Kidney (tissue), 13 donors: ENCODE measurements at regions not wholly inside any gene's neighbourhood (a gene's known extent, or its start where the extent isn't known, plus 50 kb on each side); places are given as distances from the start of the nearest gene placed in this dataset.
A peak's percentile ranks its signal among the peaks of the same experiment; 100 is the strongest.

Source experiments
- DNase-seq, 5 donors: peaks; one replicate each; pipeline ENCODE4 v3.0.0-alpha.2; 2013 to 2020
- FAIRE-seq: peaks from 2 replicates; lab custom pipeline; 2012; peaks lifted over from hg19 to GRCh38; lab: Jason Lieb, UNC
- H3K27ac ChIP-seq, 2 donors: one replicate each; pipeline ENCODE4 v1.7.0; 2013; ENCODE audit warnings: low read depth in 2 of 2, low read length in 2 of 2, inconsistent platforms in 1 of 2
- H3K27me3 ChIP-seq: one replicate; pipeline ENCODE4 v1.7.1; 2013; ENCODE audit warnings: low read length, inconsistent platforms; ENCODE audit not compliant: control insufficient read depth, insufficient read depth
- H3K36me3 ChIP-seq, 3 donors: one replicate each; pipeline versions ENCODE4 v1.7.0 to v1.7.1; 2013; ENCODE audit warnings: low read length in 3 of 3, control low read depth in 1 of 3, inconsistent platforms in 1 of 3; ENCODE audit not compliant: insufficient read depth in 3 of 3, control insufficient read depth in 2 of 3
- H3K4me1 ChIP-seq, 3 donors: one replicate each; pipeline versions ENCODE4 v1.7.0 to v1.7.1; 2013; ENCODE audit warnings: low read length in 3 of 3, inconsistent platforms in 1 of 3, low read depth in 1 of 3; ENCODE audit not compliant: control insufficient read depth in 2 of 3, insufficient read depth in 2 of 3
- H3K4me3 ChIP-seq, 3 donors: one replicate each; pipeline versions ENCODE4 v1.7.0 to v1.8.1; 2013; ENCODE audit warnings: low read length in 3 of 3, control low read depth in 1 of 3, inconsistent platforms in 1 of 3
- H3K9ac ChIP-seq, 3 donors: one replicate each; pipeline versions ENCODE4 v1.7.0 to v1.7.1; 2013; ENCODE audit warnings: low read length in 3 of 3, control low read depth in 1 of 3, inconsistent platforms in 1 of 3
- H3K9me3 ChIP-seq, 3 donors: one replicate each; pipeline versions ENCODE4 v1.7.0 to v1.7.1; 2013; ENCODE audit warnings: low read length in 3 of 3, control low read depth in 1 of 3, inconsistent platforms in 1 of 3; ENCODE audit not compliant: control insufficient read depth in 2 of 3, insufficient read depth in 1 of 3
- intact Hi-C: fragments of 100-400 bp; cut with DNase I; formaldehyde crosslinking; loops from one replicate; pipeline ENCODE4 v1.11.1; 2022
- TF ChIP-seq, protein P1 (sequence below): IDR thresholded peaks from 3 replicates; pipeline ENCODE4 v1.5.1; 2012; ENCODE audit warnings: mild to moderate bottlenecking, moderate library complexity, borderline replicate concordance; ENCODE audit not compliant: insufficient read depth; ENCODE audit errors: extremely low read depth
- donor health status: control.
- donor health status: control.
- donor health status: control.
- donor health status: control.
- donor health status: control.
- donor health status: DM: yes; HTN: yes; CAD: no.
- donor health status: Normal renal cell carcinoma (clear cell type).

DNA sequence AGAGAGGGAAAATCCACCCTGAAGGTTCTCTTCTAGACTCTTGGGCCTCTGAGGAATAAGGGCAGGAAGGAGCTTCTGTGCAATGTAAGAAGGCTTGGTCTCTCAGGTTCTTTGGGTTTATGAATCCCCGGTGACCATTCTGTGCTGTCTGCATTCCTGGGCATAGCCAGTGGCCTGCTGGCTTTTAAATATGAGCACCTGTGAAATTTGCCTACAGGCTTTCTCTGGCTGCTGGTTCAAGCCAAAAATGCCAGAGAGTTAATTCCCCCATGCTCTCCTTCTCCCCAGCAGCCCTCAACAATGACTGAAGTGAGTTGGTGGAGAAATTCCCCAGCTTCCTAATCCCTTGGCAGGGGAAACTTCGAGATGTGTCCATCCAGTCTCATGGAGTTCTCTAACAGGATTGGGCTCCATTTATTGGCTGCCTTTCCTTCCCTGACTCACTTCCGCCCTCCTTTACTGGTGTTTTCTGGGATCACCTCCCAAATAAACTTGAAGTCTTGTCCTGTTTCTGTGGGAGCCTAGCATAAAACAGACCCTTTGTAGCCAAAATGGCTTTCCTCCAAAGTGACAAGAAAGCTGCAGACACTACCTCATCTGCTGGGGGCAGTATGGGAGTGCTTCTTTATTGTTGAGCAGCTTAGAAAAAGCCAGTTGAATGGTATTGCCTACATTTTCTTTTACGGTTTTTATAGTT, 179.4 kb upstream of the CASK start:
- Histone ChIP-seq H3K27ac (no peak overlapping the region), H3K9me3 (no peaks in the 10 kb centered on the region), H3K27me3 (peaks cover 2% of the 10 kb centered on the region), H3K4me3 (no peak overlapping the region), H3K9ac (no peak overlapping the region), H3K36me3 (no peaks in the 10 kb centered on the region), H3K4me1 (no peaks in the 10 kb centered on the region)
- DNase-seq: no peak
- TF ChIP-seq, protein P1, sequence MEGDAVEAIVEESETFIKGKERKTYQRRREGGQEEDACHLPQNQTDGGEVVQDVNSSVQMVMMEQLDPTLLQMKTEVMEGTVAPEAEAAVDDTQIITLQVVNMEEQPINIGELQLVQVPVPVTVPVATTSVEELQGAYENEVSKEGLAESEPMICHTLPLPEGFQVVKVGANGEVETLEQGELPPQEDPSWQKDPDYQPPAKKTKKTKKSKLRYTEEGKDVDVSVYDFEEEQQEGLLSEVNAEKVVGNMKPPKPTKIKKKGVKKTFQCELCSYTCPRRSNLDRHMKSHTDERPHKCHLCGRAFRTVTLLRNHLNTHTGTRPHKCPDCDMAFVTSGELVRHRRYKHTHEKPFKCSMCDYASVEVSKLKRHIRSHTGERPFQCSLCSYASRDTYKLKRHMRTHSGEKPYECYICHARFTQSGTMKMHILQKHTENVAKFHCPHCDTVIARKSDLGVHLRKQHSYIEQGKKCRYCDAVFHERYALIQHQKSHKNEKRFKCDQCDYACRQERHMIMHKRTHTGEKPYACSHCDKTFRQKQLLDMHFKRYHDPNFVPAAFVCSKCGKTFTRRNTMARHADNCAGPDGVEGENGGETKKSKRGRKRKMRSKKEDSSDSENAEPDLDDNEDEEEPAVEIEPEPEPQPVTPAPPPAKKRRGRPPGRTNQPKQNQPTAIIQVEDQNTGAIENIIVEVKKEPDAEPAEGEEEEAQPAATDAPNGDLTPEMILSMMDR: no peak
- intact Hi-C loops: no loop called here
- no peak for FAIRE-seq

DNA sequence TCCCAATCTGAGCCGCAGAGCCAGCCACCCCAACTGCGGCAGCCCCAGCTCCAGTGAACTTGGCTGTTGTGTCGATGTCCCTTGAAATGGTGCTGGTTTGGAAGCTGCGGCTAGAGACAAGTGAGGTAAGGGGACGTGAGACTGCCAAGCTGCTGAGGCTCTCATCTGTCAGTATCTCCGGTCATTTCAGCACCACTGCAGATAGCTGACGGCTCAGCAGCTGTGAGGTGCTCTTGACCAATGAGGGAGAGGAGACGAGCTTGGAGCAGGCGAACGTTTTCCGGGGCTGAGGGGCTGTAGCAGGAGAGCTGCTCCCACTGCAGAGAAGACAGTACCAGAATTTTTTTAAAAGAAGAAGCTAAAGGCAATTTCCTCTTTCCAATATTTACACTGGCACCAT, 175.5 kb upstream of the CASK start:
- Histone ChIP-seq H3K9ac (no peak overlapping the region), H3K9me3 (no peaks in the 10 kb centered on the region), H3K27ac (no peak overlapping the region), H3K27me3 (peaks cover 2% of the 10 kb centered on the region), H3K4me3 (no peak overlapping the region), H3K4me1 (no peaks in the 10 kb centered on the region), H3K36me3 (no peaks in the 10 kb centered on the region)
- DNase-seq (peak in 3 of 5 donors; percentile 34 to 39 (median 38)), FAIRE-seq (no peak)
- intact Hi-C loops: no loop called here
- TF ChIP-seq, protein P1: no peak

DNA sequence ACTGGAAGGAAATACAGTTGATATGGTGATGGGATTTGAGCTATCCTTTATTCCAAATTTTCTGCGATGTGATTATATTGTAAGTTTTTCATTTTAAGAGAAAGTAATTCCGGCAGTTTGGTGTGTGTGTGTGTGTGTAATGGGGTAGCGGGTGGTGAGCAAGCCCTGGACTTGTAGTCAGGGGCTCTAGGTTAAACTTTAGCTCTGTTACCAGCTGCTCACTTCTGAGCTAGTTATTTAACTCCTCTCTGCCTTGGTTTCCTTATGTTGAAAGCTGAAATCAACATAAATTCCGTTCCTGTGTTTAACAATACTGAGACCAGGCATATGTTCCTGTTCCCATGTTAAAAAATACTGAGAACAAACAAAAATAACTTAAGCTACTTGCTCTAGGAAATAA, 174.1 kb upstream of the CASK start:
- no peaks in the 10 kb centered on the region for H3K9me3 ChIP-seq
- TF ChIP-seq, protein P1: no peak
- intact Hi-C loops: no loop called here
- DNase-seq (no peak), FAIRE-seq (no peak)
- H3K9ac ChIP-seq: no peak overlapping the region
- H3K36me3 ChIP-seq: no peaks in the 10 kb centered on the region
- H3K27me3 ChIP-seq: peaks cover 5% of the 10 kb centered on the region
- no peak overlapping the region for H3K27ac ChIP-seq
- no peak overlapping the region for H3K4me3 ChIP-seq
- no peaks in the 10 kb centered on the region for H3K4me1 ChIP-seq
